Activated effector memory CD4-positive, alpha-beta T cell treated with Interleukin-2 at 50 U/mL for 16 hours (primary cell): ENCODE measurements at regions not wholly inside any gene's neighbourhood (a gene's known extent, or its start where the extent isn't known, plus 50 kb on each side); places are given as distances from the start of the nearest gene placed in this dataset.

Experiments
- DNase-seq: peaks from one replicate; pipeline ENCODE4 v3.0.0-alpha.2; 2020

GRCh38 chr13:33472446-33472845, 186.9 kb upstream of the STARD13 start:
- no peak for DNase-seq

- no peak for DNase-seq
Measured at GRCh38 chr13:33479105-33479504, 193.6 kb upstream of the STARD13 start.

GRCh38 chr13:33480561-33480960, 195.0 kb upstream of the STARD13 start:
- no peak for DNase-seq

GRCh38 chr13:33483471-33483870, 197.9 kb upstream of the STARD13 start:
- no peak for DNase-seq

- no peak for DNase-seq
Measured at GRCh38 chr13:33485247-33485646, 199.7 kb upstream of the STARD13 start.

GRCh38 chr13:33487575-33488243, 202.2 kb upstream of the STARD13 start:
- DNase-seq, result no peak

- no peak for DNase-seq
Measured at GRCh38 chr13:33489563-33489962, 204.0 kb upstream of the STARD13 start.

- DNase-seq, result no peak
Measured at GRCh38 chr13:33490461-33491327, 205.1 kb upstream of the STARD13 start.

GRCh38 chr13:33493672-33494365, 208.3 kb upstream of the STARD13 start:
- no peak for DNase-seq

GRCh38 chr13:33494596-33495204, 209.1 kb upstream of the STARD13 start:
- no peak for DNase-seq

GRCh38 chr13:33496336-33496735, 210.8 kb upstream of the STARD13 start:
- DNase-seq, result no peak

GRCh38 chr13:33497146-33497845, 211.7 kb upstream of the STARD13 start:
- DNase-seq, result no peak

GRCh38 chr13:33508060-33508459, 222.5 kb upstream of the STARD13 start:
- DNase-seq, result no peak

GRCh38 chr13:33509642-33510229, 224.2 kb upstream of the STARD13 start:
- no peak for DNase-seq

GRCh38 chr13:33510350-33510970, 224.9 kb upstream of the STARD13 start:
- DNase-seq, result no peak

GRCh38 chr13:33512880-33513554, 227.5 kb upstream of the STARD13 start:
- no peak for DNase-seq

GRCh38 chr13:33514362-33514761, 228.8 kb upstream of the STARD13 start:
- DNase-seq, result no peak

- DNase-seq, result no peak
Measured at GRCh38 chr13:33515146-33515545, 229.6 kb upstream of the STARD13 start.

GRCh38 chr13:33518452-33518851, 232.9 kb upstream of the STARD13 start:
- no peak for DNase-seq

GRCh38 chr13:33519561-33520467, 234.3 kb upstream of the STARD13 start:
- DNase-seq, result no peak
